ENCODE measurements at regions not wholly inside any gene's neighbourhood (a gene's known extent, or its start where the extent isn't known, plus 50 kb on each side); places are given as distances from the start of the nearest gene placed in this dataset.

- no peak overlapping the region for H3K4me3 ChIP-seq (ENCODE audit: low read depth, low read length)
- H3K9me3 ChIP-seq (ENCODE audit: control insufficient read depth, low read length): no peaks in the 10 kb centered on the region
- no peaks in the 10 kb centered on the region for H3K27me3 ChIP-seq (ENCODE audit: control insufficient read depth, insufficient read depth, low read length)
- no peaks in the 10 kb centered on the region for H3K36me3 ChIP-seq (ENCODE audit: control insufficient read depth, insufficient read depth, low read length)
- H3K4me1 ChIP-seq: no peaks in the 10 kb centered on the region
- H3K27ac ChIP-seq: no peak overlapping the region
- no peaks in the 10 kb centered on the region for H3K79me2 ChIP-seq
- TF ChIP-seq, protein P1, sequence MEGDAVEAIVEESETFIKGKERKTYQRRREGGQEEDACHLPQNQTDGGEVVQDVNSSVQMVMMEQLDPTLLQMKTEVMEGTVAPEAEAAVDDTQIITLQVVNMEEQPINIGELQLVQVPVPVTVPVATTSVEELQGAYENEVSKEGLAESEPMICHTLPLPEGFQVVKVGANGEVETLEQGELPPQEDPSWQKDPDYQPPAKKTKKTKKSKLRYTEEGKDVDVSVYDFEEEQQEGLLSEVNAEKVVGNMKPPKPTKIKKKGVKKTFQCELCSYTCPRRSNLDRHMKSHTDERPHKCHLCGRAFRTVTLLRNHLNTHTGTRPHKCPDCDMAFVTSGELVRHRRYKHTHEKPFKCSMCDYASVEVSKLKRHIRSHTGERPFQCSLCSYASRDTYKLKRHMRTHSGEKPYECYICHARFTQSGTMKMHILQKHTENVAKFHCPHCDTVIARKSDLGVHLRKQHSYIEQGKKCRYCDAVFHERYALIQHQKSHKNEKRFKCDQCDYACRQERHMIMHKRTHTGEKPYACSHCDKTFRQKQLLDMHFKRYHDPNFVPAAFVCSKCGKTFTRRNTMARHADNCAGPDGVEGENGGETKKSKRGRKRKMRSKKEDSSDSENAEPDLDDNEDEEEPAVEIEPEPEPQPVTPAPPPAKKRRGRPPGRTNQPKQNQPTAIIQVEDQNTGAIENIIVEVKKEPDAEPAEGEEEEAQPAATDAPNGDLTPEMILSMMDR (IDR thresholded peaks at IDR 0.05): no peak
- H2AFZ ChIP-seq: no peak overlapping the region
- H3K9ac ChIP-seq: no peak overlapping the region
- no peak overlapping the region for H3K4me2 ChIP-seq (ENCODE audit: low read length)
Measured at GRCh38 chr7:109963741-109964140, 1127.2 kb upstream of the LRRN3 start.

GRCh38 chr7:109964780-109965179 is 1126.1 kb upstream of the LRRN3 start:
- H3K4me1 ChIP-seq: no peaks in the 10 kb centered on the region
- H3K4me2 ChIP-seq (ENCODE audit: low read length): no peak overlapping the region
- H3K4me3 ChIP-seq (ENCODE audit: low read depth, low read length): no peak overlapping the region
- no peak overlapping the region for H3K27ac ChIP-seq
- H2AFZ ChIP-seq: no peak overlapping the region
- no peaks in the 10 kb centered on the region for H3K36me3 ChIP-seq (ENCODE audit: control insufficient read depth, insufficient read depth, low read length)
- H3K9ac ChIP-seq: no peak overlapping the region
- no peaks in the 10 kb centered on the region for H3K79me2 ChIP-seq
- no peaks in the 10 kb centered on the region for H3K27me3 ChIP-seq (ENCODE audit: control insufficient read depth, insufficient read depth, low read length)
- no peaks in the 10 kb centered on the region for H3K9me3 ChIP-seq (ENCODE audit: control insufficient read depth, low read length)
- TF ChIP-seq, protein P1 (IDR thresholded peaks at IDR 0.05): no peak

DNA sequence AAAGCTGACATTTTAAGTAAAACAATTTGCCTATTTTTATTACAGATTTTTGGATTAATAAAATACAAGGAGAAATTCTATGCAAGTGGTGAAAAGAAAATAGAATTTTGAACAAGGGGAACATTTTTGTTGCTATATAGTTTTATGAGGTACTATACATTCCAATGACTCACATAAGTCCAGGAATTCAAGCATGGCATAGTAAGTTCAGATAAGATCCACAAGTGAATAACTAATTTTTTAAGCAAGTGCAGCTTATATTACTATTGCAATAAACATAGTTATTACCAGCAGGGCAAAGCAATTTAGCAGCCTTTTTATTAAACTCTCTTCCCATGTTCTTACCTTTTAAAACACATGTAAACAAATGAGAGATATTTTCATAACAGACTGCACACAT is 1123.5 kb upstream of the LRRN3 start:
- Histone ChIP-seq H3K4me2 (ENCODE audit: low read length) (no peak overlapping the region), H3K9ac (no peak overlapping the region), H3K36me3 (ENCODE audit: control insufficient read depth, insufficient read depth, low read length) (no peaks in the 10 kb centered on the region), H3K27ac (no peak overlapping the region), H3K9me3 (ENCODE audit: control insufficient read depth, low read length) (no peaks in the 10 kb centered on the region), H3K4me3 (ENCODE audit: low read depth, low read length) (no peak overlapping the region), H3K4me1 (no peaks in the 10 kb centered on the region), H3K27me3 (ENCODE audit: control insufficient read depth, insufficient read depth, low read length) (no peaks in the 10 kb centered on the region), H2AFZ (no peak overlapping the region), H3K79me2 (no peaks in the 10 kb centered on the region)
- TF ChIP-seq, protein P1 (IDR thresholded peaks at IDR 0.05): no peak

GRCh38 chr7:109983618-109984017 is 1107.3 kb upstream of the LRRN3 start:
- Histone ChIP-seq H3K4me1 (no peaks in the 10 kb centered on the region), H3K27ac (no peak overlapping the region), H3K36me3 (ENCODE audit: control insufficient read depth, insufficient read depth, low read length) (no peaks in the 10 kb centered on the region), H3K4me2 (ENCODE audit: low read length) (no peak overlapping the region), H3K9ac (no peak overlapping the region), H3K79me2 (no peaks in the 10 kb centered on the region), H3K27me3 (ENCODE audit: control insufficient read depth, insufficient read depth, low read length) (no peaks in the 10 kb centered on the region), H3K4me3 (ENCODE audit: low read depth, low read length) (no peak overlapping the region), H3K9me3 (ENCODE audit: control insufficient read depth, low read length) (no peaks in the 10 kb centered on the region), H2AFZ (no peak overlapping the region)
- TF ChIP-seq, protein P1 (IDR thresholded peaks at IDR 0.05): no peak

DNA sequence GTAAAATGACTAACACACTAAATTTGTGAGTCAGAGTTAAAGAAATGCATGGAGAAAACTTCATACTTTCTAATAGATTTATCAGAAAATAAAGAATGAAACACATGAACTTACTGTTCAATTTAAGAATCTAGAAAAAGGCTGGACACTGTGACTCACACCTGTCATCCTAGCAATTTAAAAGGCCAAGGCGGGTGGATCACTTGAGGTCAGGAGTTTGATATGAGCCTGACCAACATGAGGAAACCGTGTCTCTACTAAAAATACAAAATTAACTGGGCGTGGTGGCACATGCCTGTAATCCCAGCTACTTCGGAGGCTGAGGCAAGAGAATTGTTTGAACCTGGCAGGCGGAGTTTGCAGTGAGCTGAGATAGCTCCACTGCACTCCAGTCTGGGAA is 1106.2 kb upstream of the LRRN3 start:
- Histone ChIP-seq H3K4me3 (ENCODE audit: low read depth, low read length) (no peak overlapping the region), H3K36me3 (ENCODE audit: control insufficient read depth, insufficient read depth, low read length) (no peaks in the 10 kb centered on the region), H3K27me3 (ENCODE audit: control insufficient read depth, insufficient read depth, low read length) (no peaks in the 10 kb centered on the region), H3K9ac (no peak overlapping the region), H3K27ac (no peak overlapping the region), H3K4me2 (ENCODE audit: low read length) (no peak overlapping the region), H3K9me3 (ENCODE audit: control insufficient read depth, low read length) (no peaks in the 10 kb centered on the region), H3K4me1 (no peaks in the 10 kb centered on the region), H3K79me2 (no peaks in the 10 kb centered on the region), H2AFZ (no peak overlapping the region)
- TF ChIP-seq, protein P1 (IDR thresholded peaks at IDR 0.05): no peak
